ENCODE measurements at regions not wholly inside any gene's neighbourhood (a gene's known extent, or its start where the extent isn't known, plus 50 kb on each side); places are given as distances from the start of the nearest gene placed in this dataset.
"Not testable (repeated sequence)": the region's sequence is repeated elsewhere in the genome, so short reads cannot be mapped to it uniquely, and the experiment has no call there.

GRCh38 chr10:46786518-46787320 lies 124.5 kb upstream of the PTPN20 start (continued):
- peak; percentile 53 for TF ChIP-seq ZNF629 (tag by site-specific recombination; IDR thresholded peaks at IDR 0.05)
- TF ChIP-seq SCRT2 (tag by site-specific recombination; IDR thresholded peaks at IDR 0.05): peak; percentile 83

GRCh38 chr10:46787321-46787615 lies 124.0 kb upstream of the PTPN20 start:
- TF ChIP-seq ZBTB44 (tag by site-specific recombination; IDR thresholded peaks at IDR 0.05) (no peak), ZNF610 (tag by site-specific recombination; IDR thresholded peaks at IDR 0.05; ENCODE audit: borderline replicate concordance) (no peak), ZNF561 (tag by site-specific recombination; IDR thresholded peaks at IDR 0.05; ENCODE audit: borderline replicate concordance) (no peak)
- Histone ChIP-seq H3K4me1 (ENCODE audit: control insufficient read depth, insufficient read depth, low read length) (no peaks in the 10 kb centered on the region), H3K27ac (ENCODE audit: extremely low read depth, low read depth, low read length) (no peak overlapping the region), H3K36me3 (ENCODE audit: control insufficient read depth in 2 of 2, insufficient read depth in 1 of 2, low read length in 2 of 2) (peaks cover 0 to 4% of the 10 kb centered on the region in 2 experiments; a peak in 1 of 3 replicates), H3K9me3 (ENCODE audit: control insufficient read depth, insufficient read depth, low read depth, low read length) (no peaks in the 10 kb centered on the region), H3K4me3 (ENCODE audit: low read depth, low read length) (peak overlapping the region; percentile 80)
- ChIA-PET POLR2A (no interaction called here), CTCF (no interaction called here)

GRCh38 chr10:46792657-46793357 lies 118.4 kb upstream of the PTPN20 start:
- POLR2A ChIA-PET; CTCF ChIA-PET; H3K9me3 ChIP-seq (ENCODE audit: control insufficient read depth, insufficient read depth, low read depth, low read length); H3K4me1 ChIP-seq (ENCODE audit: control insufficient read depth, insufficient read depth, low read length); H3K4me3 ChIP-seq (ENCODE audit: low read depth, low read length); H3K27ac ChIP-seq (ENCODE audit: extremely low read depth, low read depth, low read length): not testable (repeated sequence)
- H3K36me3 ChIP-seq (ENCODE audit: control insufficient read depth in 2 of 2, insufficient read depth in 1 of 2, low read length in 2 of 2): peaks cover 0 to 13% of the 10 kb centered on the region in 2 experiments; a peak in 1 of 3 replicates

- H3K9me3 ChIP-seq (ENCODE audit: control insufficient read depth, insufficient read depth, low read depth, low read length); H3K4me3 ChIP-seq (ENCODE audit: low read depth, low read length); H3K4me1 ChIP-seq (ENCODE audit: control insufficient read depth, insufficient read depth, low read length); H3K36me3 ChIP-seq (ENCODE audit: control insufficient read depth in 2 of 2, insufficient read depth in 1 of 2, low read length in 2 of 2); H3K27ac ChIP-seq (ENCODE audit: extremely low read depth, low read depth, low read length); CTCF ChIA-PET; POLR2A ChIA-PET: not testable (repeated sequence)
Observed at GRCh38 chr10:46796351-46796750, 114.9 kb upstream of the PTPN20 start.

- CTCF ChIA-PET; H3K4me1 ChIP-seq (ENCODE audit: control insufficient read depth, insufficient read depth, low read length); H3K27ac ChIP-seq (ENCODE audit: extremely low read depth, low read depth, low read length); POLR2A ChIA-PET; H3K9me3 ChIP-seq (ENCODE audit: control insufficient read depth, insufficient read depth, low read depth, low read length); H3K36me3 ChIP-seq (ENCODE audit: control insufficient read depth in 2 of 2, insufficient read depth in 1 of 2, low read length in 2 of 2); H3K4me3 ChIP-seq (ENCODE audit: low read depth, low read length): not testable (repeated sequence)
Observed at GRCh38 chr10:46802010-46802409, 109.2 kb upstream of the PTPN20 start.

- H3K9me3 ChIP-seq (ENCODE audit: control insufficient read depth, insufficient read depth, low read depth, low read length); H3K4me3 ChIP-seq (ENCODE audit: low read depth, low read length); H3K36me3 ChIP-seq (ENCODE audit: control insufficient read depth in 2 of 2, insufficient read depth in 1 of 2, low read length in 2 of 2); H3K27ac ChIP-seq (ENCODE audit: extremely low read depth, low read depth, low read length); CTCF ChIA-PET; H3K4me1 ChIP-seq (ENCODE audit: control insufficient read depth, insufficient read depth, low read length); POLR2A ChIA-PET: not testable (repeated sequence)
Observed at GRCh38 chr10:46803082-46803481, 108.1 kb upstream of the PTPN20 start.

- H3K4me3 ChIP-seq (ENCODE audit: low read depth, low read length); POLR2A ChIA-PET; CTCF ChIA-PET; H3K27ac ChIP-seq (ENCODE audit: extremely low read depth, low read depth, low read length); H3K9me3 ChIP-seq (ENCODE audit: control insufficient read depth, insufficient read depth, low read depth, low read length); H3K4me1 ChIP-seq (ENCODE audit: control insufficient read depth, insufficient read depth, low read length); H3K36me3 ChIP-seq (ENCODE audit: control insufficient read depth in 2 of 2, insufficient read depth in 1 of 2, low read length in 2 of 2): not testable (repeated sequence)
Observed at GRCh38 chr10:46810222-46810621, 101.0 kb upstream of the PTPN20 start.

GRCh38 chr10:46816126-46816525 lies 95.1 kb upstream of the PTPN20 start:
- H3K36me3 ChIP-seq (ENCODE audit: control insufficient read depth in 2 of 2, insufficient read depth in 1 of 2, low read length in 2 of 2); CTCF ChIA-PET; H3K4me3 ChIP-seq (ENCODE audit: low read depth, low read length); POLR2A ChIA-PET; H3K9me3 ChIP-seq (ENCODE audit: control insufficient read depth, insufficient read depth, low read depth, low read length); H3K27ac ChIP-seq (ENCODE audit: extremely low read depth, low read depth, low read length); H3K4me1 ChIP-seq (ENCODE audit: control insufficient read depth, insufficient read depth, low read length): not testable (repeated sequence)

- CTCF ChIA-PET; H3K9me3 ChIP-seq (ENCODE audit: control insufficient read depth, insufficient read depth, low read depth, low read length); POLR2A ChIA-PET: not testable (repeated sequence)
Observed at GRCh38 chr10:46840393-46841050, 70.7 kb upstream of the PTPN20 start.

GRCh38 chr10:46841051-46841593 lies 70.1 kb upstream of the PTPN20 start:
- CTCF ChIA-PET; H3K4me1 ChIP-seq (ENCODE audit: control insufficient read depth, insufficient read depth, low read length); H3K9me3 ChIP-seq (ENCODE audit: control insufficient read depth, insufficient read depth, low read depth, low read length); H3K36me3 ChIP-seq (ENCODE audit: control insufficient read depth in 2 of 2, insufficient read depth in 1 of 2, low read length in 2 of 2); H3K27ac ChIP-seq (ENCODE audit: extremely low read depth, low read depth, low read length); POLR2A ChIA-PET; H3K4me3 ChIP-seq (ENCODE audit: low read depth, low read length): not testable (repeated sequence)

More at GRCh38 chr10:46840393-46841050, 70.7 kb upstream of the PTPN20 start:
- H3K36me3 ChIP-seq (ENCODE audit: control insufficient read depth in 2 of 2, insufficient read depth in 1 of 2, low read length in 2 of 2); H3K4me3 ChIP-seq (ENCODE audit: low read depth, low read length); H3K27ac ChIP-seq (ENCODE audit: extremely low read depth, low read depth, low read length); H3K4me1 ChIP-seq (ENCODE audit: control insufficient read depth, insufficient read depth, low read length): not testable (repeated sequence)
